HepG2 (cell line): ENCODE measurements at regions not wholly inside any gene's neighbourhood (a gene's known extent, or its start where the extent isn't known, plus 50 kb on each side); places are given as distances from the start of the nearest gene placed in this dataset.
"Not testable (repeated sequence)": the region's sequence is repeated elsewhere in the genome, so short reads cannot be mapped to it uniquely, and the experiment has no call there.

Source experiments
- CTCF ChIP-seq: sonication (generic); formaldehyde crosslinking; IDR thresholded peaks from 2 replicates; pipeline ENCODE4 v1.5.0; 2020; ENCODE audit warnings: mild to moderate bottlenecking, missing genetic modification reagents, moderate library complexity
- KAT7 ChIP-seq: IDR thresholded peaks from 2 replicates; pipeline ENCODE4 v1.6.1; 2018; ENCODE audit warnings: borderline replicate concordance, missing compliant biosample characterization
- KDM1A ChIP-seq: IDR thresholded peaks from 2 replicates; pipeline ENCODE4 v1.6.1; 2016; ENCODE audit warnings: missing compliant biosample characterization
- MYC ChIP-seq: sonication (generic); formaldehyde crosslinking; IDR thresholded peaks from 2 replicates; pipeline ENCODE4 v1.9.0; 2021; ENCODE audit warnings: missing genetic modification reagents, borderline replicate concordance
- RXRA ChIP-seq: sonication (generic); formaldehyde crosslinking; IDR thresholded peaks from 2 replicates; pipeline ENCODE4 v1.5.1; 2020; ENCODE audit warnings: missing genetic modification reagents
- SIN3A ChIP-seq: IDR thresholded peaks from 2 replicates; pipeline ENCODE4 v1.6.1; 2011; ENCODE audit warnings: low read depth, mild to moderate bottlenecking, control low read depth, low read length, borderline replicate concordance
- ZNF138 ChIP-seq: sonication (generic); formaldehyde crosslinking; IDR thresholded peaks from 2 replicates; pipeline ENCODE4 v1.5.0; 2020; ENCODE audit warnings: mild to moderate bottlenecking, low read depth, missing genetic modification reagents

GRCh38 chr1:120598331-120598951 is 125.3 kb upstream of the NBPF26 start:
- not testable (repeated sequence) for TF ChIP-seq KAT7 (CRISPR knock-in tag); CTCF (CRISPR knock-in tag); MYC (CRISPR knock-in tag); ZNF138 (CRISPR knock-in tag); SIN3A; KDM1A (CRISPR knock-in tag); RXRA (CRISPR knock-in tag)
